B cell (primary cell): ENCODE measurements at regions not wholly inside any gene's neighbourhood (a gene's known extent, or its start where the extent isn't known, plus 50 kb on each side); places are given as distances from the start of the nearest gene placed in this dataset.

Source experiments
- ATAC-seq: fragments of 200-7000 bp; cut with Tn5 transposase; one replicate; pipeline ENCODE4 v1.10.0; 2021; ENCODE audit warnings: low read depth, mild to moderate bottlenecking, moderate number of reproducible peaks, moderate library complexity
- CTCF ChIA-PET: fragments of 350-600 bp; sonication (Branson Sonifier 250); formaldehyde crosslinking; loops from one replicate; lab custom pipeline; 2021; ENCODE audit warnings: antibody characterized with exemption, inconsistent platforms; lab: Charles Lee
- POLR2A ChIA-PET: fragments of 350-600 bp; sonication (Branson Sonifier 250); formaldehyde crosslinking; loops from one replicate; lab custom pipeline; 2021; ENCODE audit warnings: antibody characterized with exemption; lab: Charles Lee
- DNase-seq: peaks from one replicate; pipeline ENCODE4 v3.0.0; 2013
- H2AFZ ChIP-seq: 2 replicates; pipeline ENCODE4 v1.6.1; 2012; ENCODE audit warnings: mild to moderate bottlenecking, low read depth, low read length; ENCODE audit not compliant: insufficient read depth, poor library complexity, severe bottlenecking
- H3K27ac ChIP-seq, 2 donors: 1 replicate in 1 of 2; 2 replicates in 1 of 2; pipeline ENCODE4 v1.5.1; 2012 to 2013; ENCODE audit warnings: low read length in 2 of 2, mild to moderate bottlenecking in 2 of 2, moderate library complexity in 1 of 2
- H3K27me3 ChIP-seq, 4 experiments: fragments of 200-600 bp in 1 of 4; sonication (generic) in 1 of 4; replicated peaks in 1 of 4; 1 replicate in 2 of 4; 2 replicates in 2 of 4; pipeline versions ENCODE4 v1.6.1 to v1.7.0; 2013 to 2016; ENCODE audit warnings: low read length in 3 of 4, mild to moderate bottlenecking in 2 of 4, mixed read lengths in 1 of 4, moderate library complexity in 1 of 4; ENCODE audit not compliant: insufficient read depth in 4 of 4, control insufficient read depth in 3 of 4; ENCODE audit errors: control extremely low read depth in 1 of 4
- H3K36me3 ChIP-seq, 2 experiments: replicated peaks in 1 of 2; 1 replicate in 1 of 2; 2 replicates in 1 of 2; pipeline versions ENCODE4 v1.6.1 to v1.7.1; 2013; ENCODE audit warnings: low read length in 1 of 2; ENCODE audit not compliant: insufficient read depth in 2 of 2, control insufficient read depth in 1 of 2; ENCODE audit errors: control extremely low read depth in 1 of 2, extremely low read depth in 1 of 2
- H3K4me1 ChIP-seq, 2 donors: fragments of 200-600 bp in 1 of 2; sonication (generic) in 1 of 2; 1 replicate in 1 of 2; 2 replicates in 1 of 2; pipeline versions ENCODE4 v1.5.1 to v1.6.1; 2013 to 2017; ENCODE audit warnings: low read length in 2 of 2; ENCODE audit not compliant: control insufficient read depth in 2 of 2, insufficient read depth in 2 of 2
- H3K4me2 ChIP-seq: replicated peaks from 2 replicates; pipeline ENCODE3; 2012; ENCODE audit warnings: mild to moderate bottlenecking, low read depth, low read length; ENCODE audit not compliant: poor library complexity, severe bottlenecking
- H3K4me3 ChIP-seq, 5 experiments: fragments of 200-600 bp in 1 of 5; sonication (generic) in 1 of 5; 1 replicate in 3 of 5; 2 replicates in 2 of 5; pipeline versions ENCODE4 v1.5.1 to v1.7.0; 2011 to 2016; ENCODE audit warnings: low read length in 4 of 5, mild to moderate bottlenecking in 4 of 5, low read depth in 2 of 5, control low read depth in 1 of 5, moderate library complexity in 1 of 5; ENCODE audit not compliant: insufficient read depth in 1 of 5; ENCODE audit errors: control extremely low read depth in 1 of 5, extremely low read depth in 1 of 5
- H3K79me2 ChIP-seq: fragments of 200-600 bp; sonication (generic); one replicate; pipeline ENCODE4 v1.6.0; 2016; ENCODE audit warnings: low read length; ENCODE audit not compliant: control insufficient read depth, insufficient read depth
- H3K9ac ChIP-seq: fragments of 200-600 bp; sonication (generic); 2 replicates; pipeline ENCODE4 v1.6.1; 2017; ENCODE audit warnings: mild to moderate bottlenecking, low read length, moderate library complexity
- H3K9me3 ChIP-seq, 3 donors: one replicate each; pipeline versions ENCODE4 v1.6.1 to v1.7.1; 2013; ENCODE audit warnings: low read length in 2 of 3; ENCODE audit not compliant: control insufficient read depth in 2 of 3, insufficient read depth in 1 of 3; ENCODE audit errors: control extremely low read depth in 1 of 3
- H4K20me1 ChIP-seq: 2 replicates; pipeline ENCODE4 v1.6.0; 2012; ENCODE audit warnings: mild to moderate bottlenecking, low read length; ENCODE audit not compliant: insufficient read depth, control insufficient read depth, poor library complexity, severe bottlenecking
- H3K27ac Mint-ChIP-seq: one replicate; pipeline ENCODE4 v1.8.0; 2021; ENCODE audit warnings: mixed read lengths
- H3K27me3 Mint-ChIP-seq: one replicate; pipeline ENCODE4 v1.8.0; 2021; ENCODE audit warnings: mixed read lengths
- H3K4me1 Mint-ChIP-seq: one replicate; pipeline ENCODE4 v1.8.0; 2021; ENCODE audit warnings: mixed read lengths
- H3K4me3 Mint-ChIP-seq: one replicate; pipeline ENCODE4 v1.8.0; 2021; ENCODE audit warnings: mixed read lengths
- H3K9me3 Mint-ChIP-seq: one replicate; pipeline ENCODE4 v1.8.0; 2022; ENCODE audit warnings: mixed read lengths; ENCODE audit not compliant: insufficient read depth
- CTCF ChIP-seq: fragments of 200-600 bp; IDR thresholded peaks from one replicate; pipeline ENCODE4 v1.8.0; 2022; ENCODE audit warnings: antibody characterized with exemption, mild to moderate bottlenecking
- EZH2 ChIP-seq: IDR thresholded peaks from 2 replicates; pipeline ENCODE4 v1.6.1; 2012; ENCODE audit warnings: borderline replicate concordance, low read depth, mild to moderate bottlenecking, moderate library complexity, low read length; ENCODE audit not compliant: insufficient read depth, poor library complexity, severe bottlenecking
- WGBS: methylation state at CpG from one replicate; pipeline ENCODE4 v1.1.5; 2013; ENCODE audit warnings: missing lambda C conversion rate; ENCODE audit not compliant: insufficient coverage; 5-methylcytosine and 5-hydroxymethylcytosine counted together
- intact Hi-C: fragments of 100-400 bp; cut with micrococcal nuclease; formaldehyde crosslinking; loops from one replicate; pipeline ENCODE4 v1.10.0; 2022

- Histone ChIP-seq H3K36me3 (no peaks in the 10 kb centered on the region), H4K20me1 (no peaks in the 10 kb centered on the region), H3K4me1 (no peaks in the 10 kb centered on the region), H3K27ac (no peak overlapping the region), H3K27me3 (no peaks in the 10 kb centered on the region), H2AFZ (no peak overlapping the region), H3K4me3 (no peak overlapping the region), H3K79me2 (no peaks in the 10 kb centered on the region), H3K4me2 (no peak overlapping the region), H3K9ac (no peak overlapping the region), H3K9me3 (no peaks in the 10 kb centered on the region)
- no peaks in the 10 kb centered on the region for H3K4me1 Mint-ChIP-seq
- no peak for ATAC-seq
- POLR2A ChIA-PET: no interaction called here
- no peaks in the 10 kb centered on the region for H3K27me3 Mint-ChIP-seq
- CTCF ChIA-PET: no interaction called here
- 78% methylated on average over 1 of the region's 5 CpGs for WGBS
- TF ChIP-seq EZH2 (no peak), CTCF (no peak)
- no peak overlapping the region for H3K27ac Mint-ChIP-seq
- no peak overlapping the region for H3K4me3 Mint-ChIP-seq
- no peak for DNase-seq
- intact Hi-C loops: no loop called here
- no peaks in the 10 kb centered on the region for H3K9me3 Mint-ChIP-seq
These were observed 911.7 kb upstream of the SLITRK6 start for GRCh38 chr13:86710896-86711295.

GRCh38 chr13:86714495-86714894, 915.3 kb upstream of the SLITRK6 start:
- Histone ChIP-seq H3K79me2 (no peaks in the 10 kb centered on the region), H3K4me3 (no peak overlapping the region), H3K36me3 (no peaks in the 10 kb centered on the region), H3K9ac (no peak overlapping the region), H3K9me3 (no peaks in the 10 kb centered on the region), H3K4me1 (no peaks in the 10 kb centered on the region), H3K27me3 (no peaks in the 10 kb centered on the region), H3K27ac (no peak overlapping the region), H4K20me1 (no peaks in the 10 kb centered on the region), H3K4me2 (no peak overlapping the region), H2AFZ (no peak overlapping the region)
- ATAC-seq: no peak
- intact Hi-C loops: no loop called here
- TF ChIP-seq CTCF: no peak
- no peak for TF ChIP-seq EZH2
- Mint-ChIP-seq H3K27me3 (no peaks in the 10 kb centered on the region), H3K4me1 (no peaks in the 10 kb centered on the region), H3K27ac (no peak overlapping the region), H3K4me3 (no peak overlapping the region), H3K9me3 (peaks cover 2% of the 10 kb centered on the region)
- ChIA-PET POLR2A (no interaction called here), CTCF (interaction anchor here (1.3 kb wide), 1 partner anchor 13 kb away, joined by 3 read pairs; no protein-coding TSS in a partner anchor)
- no peak for DNase-seq
- WGBS: 67% methylated on average over 1 of the region's 3 CpGs
